ENCODE measurements at regions not wholly inside any gene's neighbourhood (a gene's known extent, or its start where the extent isn't known, plus 50 kb on each side); places are given as distances from the start of the nearest gene placed in this dataset.

GRCh38 chr6:76788155-76788554 is 675.1 kb downstream of the HTR1B start:
- TF ChIP-seq, protein P1, sequence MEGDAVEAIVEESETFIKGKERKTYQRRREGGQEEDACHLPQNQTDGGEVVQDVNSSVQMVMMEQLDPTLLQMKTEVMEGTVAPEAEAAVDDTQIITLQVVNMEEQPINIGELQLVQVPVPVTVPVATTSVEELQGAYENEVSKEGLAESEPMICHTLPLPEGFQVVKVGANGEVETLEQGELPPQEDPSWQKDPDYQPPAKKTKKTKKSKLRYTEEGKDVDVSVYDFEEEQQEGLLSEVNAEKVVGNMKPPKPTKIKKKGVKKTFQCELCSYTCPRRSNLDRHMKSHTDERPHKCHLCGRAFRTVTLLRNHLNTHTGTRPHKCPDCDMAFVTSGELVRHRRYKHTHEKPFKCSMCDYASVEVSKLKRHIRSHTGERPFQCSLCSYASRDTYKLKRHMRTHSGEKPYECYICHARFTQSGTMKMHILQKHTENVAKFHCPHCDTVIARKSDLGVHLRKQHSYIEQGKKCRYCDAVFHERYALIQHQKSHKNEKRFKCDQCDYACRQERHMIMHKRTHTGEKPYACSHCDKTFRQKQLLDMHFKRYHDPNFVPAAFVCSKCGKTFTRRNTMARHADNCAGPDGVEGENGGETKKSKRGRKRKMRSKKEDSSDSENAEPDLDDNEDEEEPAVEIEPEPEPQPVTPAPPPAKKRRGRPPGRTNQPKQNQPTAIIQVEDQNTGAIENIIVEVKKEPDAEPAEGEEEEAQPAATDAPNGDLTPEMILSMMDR (conservative IDR thresholded peaks at IDR 0.05; ENCODE audit: low read depth, low read length), result no peak
- TF ChIP-seq EZH2 (IDR thresholded peaks at IDR 0.05; ENCODE audit: borderline replicate concordance, low read depth, low read length, poor library complexity, severe bottlenecking), result no peak

Measured in A673 (cell line).